ENCODE measurements at regions not wholly inside any gene's neighbourhood (a gene's known extent, or its start where the extent isn't known, plus 50 kb on each side); places are given as distances from the start of the nearest gene placed in this dataset.

DNA sequence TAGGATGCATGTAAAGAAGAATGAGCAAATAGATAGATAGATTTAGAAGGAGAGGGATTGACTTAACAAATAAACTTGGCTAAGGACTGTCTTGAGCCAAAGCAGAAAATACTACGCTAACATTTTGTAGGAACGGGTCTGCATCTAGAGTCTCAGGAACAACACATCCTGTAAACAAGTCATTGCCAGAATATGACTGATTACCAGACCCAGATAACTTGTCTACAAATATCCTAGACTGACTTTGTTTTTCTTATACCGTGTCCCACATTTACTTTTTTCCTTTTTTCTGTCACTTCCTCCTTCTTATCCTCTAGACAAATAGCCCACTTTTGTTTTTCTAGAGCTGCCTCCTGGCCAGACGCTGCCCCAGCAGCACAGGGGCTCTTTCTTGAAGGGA is 393.6 kb downstream of the PDGFC start:
- TF ChIP-seq, protein P1, sequence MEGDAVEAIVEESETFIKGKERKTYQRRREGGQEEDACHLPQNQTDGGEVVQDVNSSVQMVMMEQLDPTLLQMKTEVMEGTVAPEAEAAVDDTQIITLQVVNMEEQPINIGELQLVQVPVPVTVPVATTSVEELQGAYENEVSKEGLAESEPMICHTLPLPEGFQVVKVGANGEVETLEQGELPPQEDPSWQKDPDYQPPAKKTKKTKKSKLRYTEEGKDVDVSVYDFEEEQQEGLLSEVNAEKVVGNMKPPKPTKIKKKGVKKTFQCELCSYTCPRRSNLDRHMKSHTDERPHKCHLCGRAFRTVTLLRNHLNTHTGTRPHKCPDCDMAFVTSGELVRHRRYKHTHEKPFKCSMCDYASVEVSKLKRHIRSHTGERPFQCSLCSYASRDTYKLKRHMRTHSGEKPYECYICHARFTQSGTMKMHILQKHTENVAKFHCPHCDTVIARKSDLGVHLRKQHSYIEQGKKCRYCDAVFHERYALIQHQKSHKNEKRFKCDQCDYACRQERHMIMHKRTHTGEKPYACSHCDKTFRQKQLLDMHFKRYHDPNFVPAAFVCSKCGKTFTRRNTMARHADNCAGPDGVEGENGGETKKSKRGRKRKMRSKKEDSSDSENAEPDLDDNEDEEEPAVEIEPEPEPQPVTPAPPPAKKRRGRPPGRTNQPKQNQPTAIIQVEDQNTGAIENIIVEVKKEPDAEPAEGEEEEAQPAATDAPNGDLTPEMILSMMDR (IDR thresholded peaks at IDR 0.05; ENCODE audit: insufficient read depth, low read length): no peak
- no peak for DNase-seq (ENCODE audit: low read depth)
- no peak overlapping the region for H3K4me3 ChIP-seq (ENCODE audit: low read depth, low read length)

DNA sequence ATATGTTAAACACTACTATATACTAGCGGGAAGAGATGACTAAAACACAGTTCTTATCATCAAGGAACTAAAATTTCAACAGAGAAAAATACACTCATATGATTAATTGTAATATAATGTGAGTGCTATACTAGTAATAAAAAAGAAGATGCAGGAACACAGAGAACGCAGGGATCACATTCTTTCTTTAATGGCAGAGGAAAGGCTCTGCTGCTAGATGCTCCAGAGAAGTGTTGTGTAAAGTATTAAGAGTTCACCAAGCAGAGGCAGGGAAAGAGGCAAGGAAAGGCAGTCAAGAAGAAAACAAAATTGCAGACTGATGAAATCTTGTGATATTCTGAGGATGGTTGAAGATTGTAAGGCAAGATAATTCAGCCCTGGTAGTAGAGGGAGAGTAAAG is 394.7 kb downstream of the PDGFC start:
- no peak overlapping the region for H3K4me3 ChIP-seq (ENCODE audit: low read depth, low read length)
- no peak for DNase-seq (ENCODE audit: low read depth)
- TF ChIP-seq, protein P1 (IDR thresholded peaks at IDR 0.05; ENCODE audit: insufficient read depth, low read length): no peak

DNA sequence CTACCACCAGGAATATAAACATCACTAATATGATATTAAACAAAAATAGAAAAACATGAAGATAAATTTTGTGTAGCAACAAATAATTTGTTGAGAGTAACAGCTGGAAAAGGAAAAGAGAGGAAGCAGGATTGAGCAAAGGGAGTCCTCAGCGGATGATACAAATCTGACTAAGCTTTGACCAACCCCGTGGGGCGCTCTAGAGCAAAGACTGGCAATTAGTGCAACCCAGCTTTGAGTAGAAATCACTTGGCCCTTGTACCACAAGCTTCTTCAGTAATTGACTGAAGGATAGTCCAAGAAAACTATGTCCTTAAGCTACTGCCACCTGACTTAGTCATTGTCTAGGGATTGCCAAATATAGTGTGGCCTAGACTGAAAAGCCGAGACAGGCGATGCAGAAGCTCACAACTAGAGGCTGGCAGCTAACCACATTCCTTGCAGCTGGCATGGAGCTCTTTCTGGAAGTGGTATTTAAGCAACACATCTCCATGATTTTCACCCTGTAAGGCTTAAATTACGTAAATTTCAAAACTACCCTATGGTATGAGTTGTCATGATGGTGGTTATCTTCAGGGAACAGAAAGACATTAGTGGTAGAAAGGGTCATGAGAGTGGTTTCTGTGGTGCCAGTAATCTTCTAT is 396.0 kb downstream of the PDGFC start:
- H3K4me3 ChIP-seq (ENCODE audit: low read depth, low read length): no peak overlapping the region

DNA sequence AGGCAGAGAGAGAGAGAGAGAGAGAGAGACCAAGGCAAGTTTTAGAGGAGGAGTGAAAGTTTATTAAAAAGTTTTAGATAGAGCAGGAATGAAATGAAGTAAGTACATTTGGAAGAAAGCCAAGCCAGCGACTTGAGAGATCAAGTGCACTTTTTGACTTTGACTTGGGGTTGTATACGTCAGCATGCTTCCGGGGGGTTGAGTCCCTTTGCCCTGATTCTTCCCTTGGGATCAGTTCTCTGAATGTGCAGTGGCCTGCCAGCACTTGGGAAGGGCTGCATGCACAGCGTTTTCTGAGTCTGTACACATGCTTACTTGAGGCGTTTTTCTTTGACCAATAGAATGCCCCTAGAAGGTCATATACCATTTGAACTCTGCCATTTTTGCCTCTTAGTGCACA is 400.5 kb downstream of the PDGFC start:
- no peak overlapping the region for H3K4me3 ChIP-seq (ENCODE audit: low read depth, low read length)
- TF ChIP-seq, protein P1 (IDR thresholded peaks at IDR 0.05; ENCODE audit: insufficient read depth, low read length): no peak
- DNase-seq (ENCODE audit: low read depth): no peak

More for the DNA sequence above, 396.0 kb downstream of the PDGFC start:
- DNase-seq (ENCODE audit: low read depth): no peak
- TF ChIP-seq, protein P1 (IDR thresholded peaks at IDR 0.05; ENCODE audit: insufficient read depth, low read length): no peak

DNA sequence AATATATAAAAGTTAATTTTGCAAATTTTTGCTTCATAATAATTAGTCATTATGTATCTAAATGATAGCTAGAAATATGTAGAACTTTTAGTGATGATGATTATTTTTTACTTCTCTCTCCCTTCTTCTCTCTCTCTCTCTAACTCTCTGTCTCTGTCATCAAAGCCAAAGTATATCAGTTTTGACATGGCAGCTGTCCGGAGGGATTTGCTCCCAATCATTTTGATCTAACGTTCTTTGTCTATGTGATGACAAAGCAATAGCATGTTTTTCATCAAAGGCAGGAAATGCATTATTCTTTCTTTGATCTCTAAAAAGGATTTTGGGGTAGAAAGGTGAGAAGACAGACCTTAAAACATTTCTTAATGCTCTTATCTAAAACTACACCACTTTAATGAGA is 402.1 kb downstream of the PDGFC start:
- H3K4me3 ChIP-seq (ENCODE audit: low read depth, low read length): no peak overlapping the region
- DNase-seq (ENCODE audit: low read depth): no peak
- TF ChIP-seq, protein P1 (IDR thresholded peaks at IDR 0.05; ENCODE audit: insufficient read depth, low read length): no peak

DNA sequence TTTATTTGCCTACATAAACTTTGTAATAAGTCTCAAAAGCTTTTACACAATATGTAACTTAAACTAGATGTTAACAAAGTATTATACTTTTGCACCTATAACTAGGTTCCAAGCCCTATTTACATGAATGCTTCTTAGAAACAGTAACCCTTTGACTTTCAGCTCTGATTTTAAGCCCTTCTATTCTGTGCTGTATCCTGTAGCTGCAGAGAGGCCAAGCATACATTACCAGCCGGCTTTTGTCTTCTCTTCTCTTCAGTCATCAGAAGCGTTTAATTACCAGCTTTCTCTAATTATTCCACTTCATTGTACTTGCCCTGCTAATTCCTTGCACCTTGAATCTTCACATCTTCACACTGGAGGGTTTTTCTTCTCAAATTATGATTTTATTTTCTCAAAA is 403.1 kb downstream of the PDGFC start:
- no peak for DNase-seq (ENCODE audit: low read depth)
- TF ChIP-seq, protein P1 (IDR thresholded peaks at IDR 0.05; ENCODE audit: insufficient read depth, low read length): no peak
- H3K4me3 ChIP-seq (ENCODE audit: low read depth, low read length): no peak overlapping the region

DNA sequence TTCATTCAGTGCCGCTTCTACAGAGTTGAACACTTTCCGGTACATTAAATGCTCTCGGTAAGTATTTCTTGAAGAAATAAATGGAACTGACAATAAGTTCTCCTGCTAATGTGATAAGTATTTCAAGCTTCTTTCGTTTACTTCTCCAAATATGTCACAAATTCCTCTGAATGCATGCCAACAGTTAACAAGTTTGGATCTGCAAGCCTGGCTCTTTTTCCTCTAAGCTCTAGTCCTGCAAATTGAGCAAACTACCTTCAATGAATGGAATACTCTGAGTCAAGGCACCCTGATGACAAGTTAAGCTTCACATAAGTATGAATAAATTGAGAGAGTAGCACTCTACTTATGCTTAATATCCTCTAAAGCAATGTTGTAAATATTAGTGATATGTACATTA is 403.6 kb downstream of the PDGFC start:
- no peak overlapping the region for H3K4me3 ChIP-seq (ENCODE audit: low read depth, low read length)
- TF ChIP-seq, protein P1 (IDR thresholded peaks at IDR 0.05; ENCODE audit: insufficient read depth, low read length): no peak
- DNase-seq (ENCODE audit: low read depth): no peak
